H9 (cell line): ENCODE measurements at regions not wholly inside any gene's neighbourhood (a gene's known extent, or its start where the extent isn't known, plus 50 kb on each side); places are given as distances from the start of the nearest gene placed in this dataset.

Experiments used
- DNase-seq: peaks from one replicate; pipeline ENCODE4 v3.0.0-alpha.2; 2017
- H2AFZ ChIP-seq: one replicate; pipeline ENCODE4 v1.6.1; 2013; ENCODE audit warnings: mild to moderate bottlenecking, low read length, control low read depth, moderate library complexity
- H2AK5ac ChIP-seq: 2 replicates; pipeline ENCODE4 v1.6.1; 2013; ENCODE audit warnings: low read length, control low read depth, mixed read lengths; ENCODE audit not compliant: insufficient read length
- H2BK120ac ChIP-seq: one replicate; pipeline ENCODE4 v1.6.1; 2013; ENCODE audit warnings: low read depth, mild to moderate bottlenecking, low read length, control low read depth, inconsistent platforms; ENCODE audit not compliant: poor library complexity, severe bottlenecking
- H2BK12ac ChIP-seq: 2 replicates; pipeline ENCODE4 v1.6.1; 2013; ENCODE audit warnings: low read length, control low read depth, mixed read lengths, low read depth; ENCODE audit not compliant: insufficient read length
- H2BK15ac ChIP-seq: 2 replicates; pipeline ENCODE4 v1.6.1; 2013; ENCODE audit warnings: low read depth, low read length, control low read depth
- H2BK20ac ChIP-seq: one replicate; pipeline ENCODE4 v1.6.1; 2013; ENCODE audit warnings: low read depth, mild to moderate bottlenecking, low read length, control low read depth, inconsistent platforms; ENCODE audit not compliant: poor library complexity, severe bottlenecking
- H2BK5ac ChIP-seq: 2 replicates; pipeline ENCODE4 v1.6.1; 2013; ENCODE audit warnings: low read length, control low read depth, mixed read lengths; ENCODE audit not compliant: insufficient read length
- H3K14ac ChIP-seq: 2 replicates; pipeline ENCODE4 v1.6.1; 2013; ENCODE audit warnings: low read length, control low read depth; ENCODE audit not compliant: insufficient read depth
- H3K18ac ChIP-seq: 2 replicates; pipeline ENCODE4 v1.6.1; 2013; ENCODE audit warnings: low read depth, mild to moderate bottlenecking, mixed read lengths, low read length, control low read depth; ENCODE audit not compliant: insufficient read length
- H3K23ac ChIP-seq: 2 replicates; pipeline ENCODE4 v1.6.1; 2013; ENCODE audit warnings: low read length, control low read depth, mixed read lengths, low read depth; ENCODE audit not compliant: insufficient read length
- H3K23me2 ChIP-seq: 2 replicates; pipeline ENCODE4 v1.6.1; 2013; ENCODE audit warnings: low read depth, mild to moderate bottlenecking, mixed read lengths, low read length, control low read depth; ENCODE audit not compliant: insufficient read length, poor library complexity, severe bottlenecking
- H3K27ac ChIP-seq: 2 replicates; pipeline ENCODE4 v1.5.1; 2013; ENCODE audit warnings: low read length, control low read depth, mixed read lengths, low read depth; ENCODE audit not compliant: insufficient read length
- H3K27me3 ChIP-seq: 2 replicates; pipeline ENCODE4 v1.6.1; 2013; ENCODE audit warnings: low read length, control low read depth, inconsistent platforms; ENCODE audit not compliant: insufficient read depth
- H3K4ac ChIP-seq: 2 replicates; pipeline ENCODE4 v1.6.1; 2013; ENCODE audit warnings: low read depth, mild to moderate bottlenecking, control low read depth, inconsistent platforms, low read length, moderate library complexity
- H3K4me1 ChIP-seq: 2 replicates; pipeline ENCODE4 v1.6.1; 2013; ENCODE audit warnings: low read length, control low read depth, inconsistent platforms; ENCODE audit not compliant: insufficient read depth
- H3K4me2 ChIP-seq: 2 replicates; pipeline ENCODE4 v1.6.1; 2013; ENCODE audit warnings: low read length, control low read depth, mixed read lengths; ENCODE audit not compliant: insufficient read length, insufficient read depth
- H3K56ac ChIP-seq: 2 replicates; pipeline ENCODE4 v1.6.1; 2013; ENCODE audit warnings: low read depth, mild to moderate bottlenecking, mixed read lengths, low read length, control low read depth; ENCODE audit not compliant: insufficient read length
- H3K79me1 ChIP-seq: 2 replicates; pipeline ENCODE4 v1.6.1; 2013; ENCODE audit warnings: low read depth, mild to moderate bottlenecking, moderate library complexity, low read length, control low read depth, inconsistent platforms; ENCODE audit not compliant: insufficient read depth, poor library complexity, severe bottlenecking
- H3K79me2 ChIP-seq: 2 replicates; pipeline ENCODE4 v1.6.1; 2013; ENCODE audit warnings: low read length, control low read depth, inconsistent platforms; ENCODE audit not compliant: insufficient read depth
- H3K9ac ChIP-seq: 2 replicates; pipeline ENCODE4 v1.6.1; 2013; ENCODE audit warnings: low read length, control low read depth, mixed read lengths; ENCODE audit not compliant: insufficient read length; ENCODE audit errors: extremely low read depth
- H3K9me3 ChIP-seq: one replicate; pipeline ENCODE4 v1.6.1; 2013; ENCODE audit warnings: low read depth, low read length, inconsistent platforms; ENCODE audit not compliant: control insufficient read depth
- H3T11ph ChIP-seq: one replicate; pipeline ENCODE4 v1.6.1; 2013; ENCODE audit warnings: mild to moderate bottlenecking, low read length, control low read depth, inconsistent platforms
- H4K20me1 ChIP-seq: one replicate; pipeline ENCODE4 v1.6.1; 2013; ENCODE audit not compliant: control insufficient read depth, insufficient read length, insufficient read depth
- H4K5ac ChIP-seq: 2 replicates; pipeline ENCODE4 v1.6.1; 2013; ENCODE audit warnings: low read depth, mild to moderate bottlenecking, mixed read lengths, low read length, control low read depth; ENCODE audit not compliant: insufficient read length
- H4K8ac ChIP-seq: replicated peaks from 2 replicates; pipeline ENCODE4 v1.6.1; 2013; ENCODE audit warnings: low read length, control low read depth, mixed read lengths, low read depth; ENCODE audit not compliant: insufficient read length
- H4K91ac ChIP-seq: 2 replicates; pipeline ENCODE4 v1.6.1; 2013; ENCODE audit warnings: low read depth, mild to moderate bottlenecking, moderate library complexity, mixed read lengths, low read length, control low read depth; ENCODE audit not compliant: insufficient read length
- H3K27ac Mint-ChIP-seq, 3 experiments: 2 replicates in 2 of 3; 3 replicates in 1 of 3; pipeline ENCODE4 v1.8.0; 2020 to 2021; ENCODE audit warnings: mixed read lengths in 3 of 3, mild to moderate bottlenecking in 1 of 3, moderate library complexity in 1 of 3
- H3K27me3 Mint-ChIP-seq: 2 replicates; pipeline ENCODE4 v1.8.0; 2021; ENCODE audit warnings: low read depth, mild to moderate bottlenecking, moderate library complexity, mixed read lengths
- H3K36me3 Mint-ChIP-seq, 3 experiments: 2 replicates in 2 of 3; 3 replicates in 1 of 3; pipeline ENCODE4 v1.8.0; 2020 to 2021; ENCODE audit warnings: low read depth in 3 of 3, mixed read lengths in 3 of 3; ENCODE audit not compliant: insufficient read depth in 1 of 3
- H3K4me1 Mint-ChIP-seq, 2 experiments: 2 replicates each; pipeline ENCODE4 v1.8.0; 2020; ENCODE audit warnings: mixed read lengths in 2 of 2
- H3K4me3 Mint-ChIP-seq, 2 experiments: 2 replicates in 1 of 2; 3 replicates in 1 of 2; pipeline ENCODE4 v1.8.0; 2020 to 2021; ENCODE audit warnings: mild to moderate bottlenecking in 2 of 2, mixed read lengths in 2 of 2, moderate library complexity in 1 of 2
- H3K9me3 Mint-ChIP-seq, 2 experiments: 2 replicates in 1 of 2; 3 replicates in 1 of 2; pipeline ENCODE4 v1.8.0; 2020; ENCODE audit warnings: mild to moderate bottlenecking in 2 of 2, mixed read lengths in 2 of 2, moderate library complexity in 1 of 2
- CTCF ChIP-seq: fragments of 200-600 bp; sonication (generic); conservative IDR thresholded peaks from 3 replicates; pipeline ENCODE4 v1.8.0; 2021; ENCODE audit warnings: antibody characterized with exemption, mild to moderate bottlenecking
- WGBS: extraction: QIAGEN DNeasy Blood & Tissue Kit; methylation state at CpG from one replicate; pipeline ENCODE4 v1.1.7; 2013; ENCODE audit warnings: missing lambda C conversion rate, low lambda C conversion rate, mixed read lengths; ENCODE audit not compliant: insufficient read length; ENCODE audit errors: extremely low coverage; 5-methylcytosine and 5-hydroxymethylcytosine counted together

DNA sequence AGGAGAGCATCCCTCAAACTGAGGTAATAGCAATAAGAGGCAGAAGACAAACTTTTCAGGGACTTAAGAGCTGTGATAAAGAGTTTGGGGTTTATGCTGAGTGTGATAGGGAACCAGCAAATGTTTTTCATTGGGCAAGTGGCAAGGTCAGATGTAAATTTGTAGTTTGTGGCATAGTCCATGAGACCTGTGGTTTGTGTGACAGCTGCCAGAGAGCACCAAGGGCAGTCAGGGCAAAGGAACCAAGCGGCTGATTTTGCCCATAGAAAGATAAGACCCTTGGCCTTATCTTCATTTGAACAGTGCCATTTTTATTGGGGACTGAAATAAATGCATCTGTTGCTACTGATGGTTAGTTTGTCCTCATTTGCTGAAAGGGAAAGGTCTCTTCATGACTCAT lies 220.3 kb downstream of the LRRN1 start:
- H4K20me1 ChIP-seq = no peaks in the 10 kb centered on the region
- H3K27ac Mint-ChIP-seq = no peak overlapping the region; a peak in 1 of 7 replicates
- H3K4me2 ChIP-seq = no peak overlapping the region
- WGBS = no CpG with 5 or more reads among the region's 1 CpG
- no peak overlapping the region for H3K4ac ChIP-seq
- no peak for TF ChIP-seq CTCF
- no peaks in the 10 kb centered on the region; the same call in 1 of the 2 replicates for H3K4me1 ChIP-seq
- H2AFZ ChIP-seq = no peak overlapping the region
- no peak overlapping the region for H2AK5ac ChIP-seq
- H4K5ac ChIP-seq = no peak overlapping the region
- H3K27me3 ChIP-seq = no peaks in the 10 kb centered on the region
- H3K36me3 Mint-ChIP-seq = no peaks in the 10 kb centered on the region; a peak in 2 of 7 replicates
- H3K79me2 ChIP-seq = no peaks in the 10 kb centered on the region
- no peak overlapping the region for H3K9ac ChIP-seq
- H3K23me2 ChIP-seq = no peaks in the 10 kb centered on the region
- no peak overlapping the region for H2BK15ac ChIP-seq
- no peak overlapping the region for H3K18ac ChIP-seq
- no peak overlapping the region for H2BK20ac ChIP-seq
- peaks cover 0 to 3% of the 10 kb centered on the region in 2 experiments; a peak in 2 of 5 replicates for H3K9me3 Mint-ChIP-seq
- no peak overlapping the region for H3K23ac ChIP-seq
- peaks cover 21% of the 10 kb centered on the region for H3K27me3 Mint-ChIP-seq
- no peak overlapping the region for H3T11ph ChIP-seq
- no peak for DNase-seq
- H3K27ac ChIP-seq = no peak overlapping the region
- H3K79me1 ChIP-seq = no peaks in the 10 kb centered on the region
- no peaks in the 10 kb centered on the region for H3K9me3 ChIP-seq
- no peak overlapping the region for H3K4me3 Mint-ChIP-seq
- H4K91ac ChIP-seq = no peak overlapping the region
- no peak overlapping the region for H3K56ac ChIP-seq
- H3K4me1 Mint-ChIP-seq = peaks cover 6 to 9% of the 10 kb centered on the region in 2 experiments
- no peak overlapping the region for H4K8ac ChIP-seq
- H3K14ac ChIP-seq = no peak overlapping the region
- no peak overlapping the region for H2BK12ac ChIP-seq
- H2BK5ac ChIP-seq = no peak overlapping the region
- no peak overlapping the region for H2BK120ac ChIP-seq
